GM12872 (cell line): ENCODE measurements at regions not wholly inside any gene's neighbourhood (a gene's known extent, or its start where the extent isn't known, plus 50 kb on each side); places are given as distances from the start of the nearest gene placed in this dataset.

ENCODE experiments used
- CTCF ChIP-seq: IDR thresholded peaks from 3 replicates; pipeline ENCODE4 v1.5.1; 2011; ENCODE audit warnings: low read depth, mild to moderate bottlenecking, low read length, moderate library complexity; ENCODE audit not compliant: insufficient read depth

GRCh38 chr21:35796844-35797243 is 263.5 kb downstream of the SETD4 start:
- no peak for TF ChIP-seq CTCF

GRCh38 chr21:35792569-35793305 is 267.6 kb downstream of the SETD4 start:
- TF ChIP-seq CTCF = no peak

- no peak for TF ChIP-seq CTCF
Measured at GRCh38 chr21:35791541-35792325, 268.6 kb downstream of the SETD4 start.

DNA sequence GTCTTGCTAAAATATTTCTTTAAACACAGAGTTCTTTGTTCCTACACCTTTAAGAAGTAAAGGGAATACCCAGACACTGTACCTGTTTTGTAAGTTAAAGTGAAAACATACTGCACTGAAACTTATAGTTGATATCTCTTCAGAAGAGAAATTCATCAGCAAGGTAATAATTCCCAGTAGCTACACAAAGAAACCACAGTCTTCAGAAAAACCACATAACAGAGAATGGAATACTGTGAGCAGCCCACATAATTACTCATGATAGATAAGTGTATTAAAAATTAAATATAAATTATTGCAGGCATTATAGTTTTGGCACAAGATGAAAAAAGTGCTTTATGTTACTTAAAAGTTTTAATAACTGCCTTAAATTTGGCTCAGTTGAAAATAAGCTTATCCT is 276.6 kb downstream of the SETD4 start:
- no peak for TF ChIP-seq CTCF

DNA sequence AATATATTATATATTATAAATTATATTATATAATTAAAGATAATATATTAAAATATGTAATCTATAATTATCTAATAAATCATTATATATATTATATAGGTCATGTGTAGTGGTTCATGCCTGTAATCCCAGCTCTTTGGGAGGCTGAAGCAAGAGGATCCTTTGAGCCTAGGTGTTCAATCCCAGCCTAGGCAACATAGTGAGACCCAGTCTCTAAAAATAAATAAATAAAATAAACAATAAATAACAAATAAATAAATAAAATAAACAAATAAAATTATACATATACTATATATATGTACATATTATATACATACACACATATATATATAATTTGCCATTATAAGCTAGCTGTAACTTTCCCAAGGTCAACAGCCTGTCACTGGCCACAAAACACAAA is 277.7 kb downstream of the SETD4 start:
- no peak for TF ChIP-seq CTCF

GRCh38 chr21:35780983-35781382 is 279.3 kb downstream of the SETD4 start:
- TF ChIP-seq CTCF = no peak

GRCh38 chr21:35779690-35780570 is 280.4 kb downstream of the SETD4 start:
- TF ChIP-seq CTCF = no peak
